GM12891 (cell line): ENCODE measurements at regions not wholly inside any gene's neighbourhood (a gene's known extent, or its start where the extent isn't known, plus 50 kb on each side); places are given as distances from the start of the nearest gene placed in this dataset.

Experiments used
- DNase-seq: peaks from one replicate; pipeline ENCODE4 v3.0.0; 2011; ENCODE audit warnings: low spot score; ENCODE audit not compliant: insufficient read length
- FAIRE-seq: peaks from 2 replicates; lab custom pipeline; 2011; peaks lifted over from hg19 to GRCh38; lab: Jason Lieb, UNC
- PAX5 ChIP-seq: IDR thresholded peaks from 2 replicates; pipeline ENCODE4 v1.6.1; 2011; ENCODE audit warnings: low read length, moderate library complexity, mild to moderate bottlenecking; ENCODE audit not compliant: insufficient read depth, severe bottlenecking
- POLR2A ChIP-seq: IDR thresholded peaks from 2 replicates; pipeline ENCODE4 v1.6.1; 2011; ENCODE audit warnings: low read depth, low read length, control low read depth
- POLR2AphosphoS5 ChIP-seq: IDR thresholded peaks from 2 replicates; pipeline ENCODE4 v1.6.1; 2011; ENCODE audit warnings: low read depth, low read length, control low read depth
- POU2F2 ChIP-seq: IDR thresholded peaks from 2 replicates; pipeline ENCODE4 v1.6.1; 2011; ENCODE audit warnings: low read depth, mild to moderate bottlenecking, control low read depth, low read length, moderate library complexity
- SPI1 ChIP-seq: IDR thresholded peaks from 2 replicates; pipeline ENCODE4 v1.6.1; 2011; ENCODE audit warnings: low read depth, low read length, control low read depth
- TAF1 ChIP-seq: IDR thresholded peaks from 2 replicates; pipeline ENCODE4 v1.6.1; 2011; ENCODE audit warnings: low read depth, low read length, control low read depth

GRCh38 chr10:22875581-22875980 is 52.3 kb upstream of the ARMC3 start:
- FAIRE-seq: no peak
- TF ChIP-seq POLR2AphosphoS5: no peak
- TF ChIP-seq POLR2A: no peak
- TF ChIP-seq PAX5: no peak
- no peak for TF ChIP-seq SPI1
- TF ChIP-seq TAF1: no peak
- no peak for TF ChIP-seq POU2F2
- DNase-seq: no peak

GRCh38 chr10:22874189-22874854 is 53.5 kb upstream of the ARMC3 start:
- FAIRE-seq: no peak
- TF ChIP-seq SPI1 (no peak), POLR2AphosphoS5 (no peak), TAF1 (no peak), PAX5 (no peak), POU2F2 (no peak)
- no peak for DNase-seq

DNA sequence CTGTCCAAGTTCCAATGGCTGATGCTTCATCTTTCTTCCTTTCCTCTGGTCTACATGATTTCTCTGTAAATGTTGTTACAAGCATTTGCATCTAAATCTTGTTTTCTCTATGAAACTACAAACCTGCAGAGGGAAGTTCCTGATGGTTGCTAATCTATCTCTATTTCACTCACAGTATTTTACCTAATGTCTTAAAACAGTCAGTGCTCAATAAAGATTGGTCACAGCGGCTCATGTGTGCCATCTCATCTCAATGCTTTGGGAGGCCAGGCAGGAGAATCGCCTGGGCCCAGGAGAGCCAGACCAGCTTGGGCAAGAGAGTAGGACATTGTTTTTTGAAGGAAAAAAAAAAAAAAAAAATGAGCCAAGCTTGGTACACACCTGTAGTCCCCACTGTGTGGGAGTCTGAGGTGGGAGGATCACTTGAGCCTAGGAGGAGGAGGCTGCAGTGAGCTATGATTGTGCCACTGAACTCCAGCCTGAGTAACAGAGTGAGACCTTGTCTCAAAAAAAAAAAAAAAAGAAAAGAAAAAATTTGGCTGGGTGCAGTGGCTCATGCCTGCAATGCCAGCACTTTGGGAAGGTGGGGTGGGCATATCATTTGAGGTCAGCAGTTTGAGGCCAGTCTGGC is 71.3 kb upstream of the ARMC3 start:
- FAIRE-seq (no peak), DNase-seq (no peak)
- no peak for TF ChIP-seq POLR2A
- TF ChIP-seq PAX5: no peak
- TF ChIP-seq SPI1: no peak
- no peak for TF ChIP-seq POLR2AphosphoS5
- no peak for TF ChIP-seq POU2F2
- no peak for TF ChIP-seq TAF1

GRCh38 chr10:22854935-22855421 is 72.9 kb upstream of the ARMC3 start:
- FAIRE-seq (no peak), DNase-seq (no peak)
- TF ChIP-seq TAF1 (no peak), POLR2A (no peak), PAX5 (no peak), SPI1 (no peak)

DNA sequence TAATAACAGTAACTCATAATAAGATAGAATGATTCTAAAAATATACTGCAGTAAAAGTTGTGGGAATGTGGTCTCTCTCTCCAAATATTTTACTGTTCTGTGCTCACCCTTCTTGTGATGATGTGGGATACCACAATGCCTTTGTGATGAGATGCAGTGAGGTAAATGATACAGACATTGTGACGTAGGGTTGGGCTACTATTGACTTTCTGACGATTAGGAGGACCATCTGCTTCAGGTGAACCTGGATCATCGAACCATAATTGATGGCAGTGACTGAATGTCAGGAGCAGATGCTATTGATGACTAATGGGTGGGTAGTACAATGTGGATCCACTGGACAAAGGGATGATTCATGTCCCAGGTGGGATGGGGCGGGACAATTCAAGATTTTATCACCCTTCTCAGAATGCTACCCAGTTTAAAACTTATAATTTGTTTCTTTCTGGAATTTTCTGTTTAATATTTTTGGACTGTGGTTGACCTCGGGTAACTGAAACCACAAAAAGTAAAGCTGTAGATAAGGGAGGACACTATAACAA is 73.9 kb upstream of the ARMC3 start:
- DNase-seq: no peak
- no peak for FAIRE-seq
- TF ChIP-seq PAX5: no peak
- TF ChIP-seq POLR2A: no peak
- TF ChIP-seq POU2F2: no peak
- TF ChIP-seq POLR2AphosphoS5: no peak
- no peak for TF ChIP-seq TAF1
- no peak for TF ChIP-seq SPI1

DNA sequence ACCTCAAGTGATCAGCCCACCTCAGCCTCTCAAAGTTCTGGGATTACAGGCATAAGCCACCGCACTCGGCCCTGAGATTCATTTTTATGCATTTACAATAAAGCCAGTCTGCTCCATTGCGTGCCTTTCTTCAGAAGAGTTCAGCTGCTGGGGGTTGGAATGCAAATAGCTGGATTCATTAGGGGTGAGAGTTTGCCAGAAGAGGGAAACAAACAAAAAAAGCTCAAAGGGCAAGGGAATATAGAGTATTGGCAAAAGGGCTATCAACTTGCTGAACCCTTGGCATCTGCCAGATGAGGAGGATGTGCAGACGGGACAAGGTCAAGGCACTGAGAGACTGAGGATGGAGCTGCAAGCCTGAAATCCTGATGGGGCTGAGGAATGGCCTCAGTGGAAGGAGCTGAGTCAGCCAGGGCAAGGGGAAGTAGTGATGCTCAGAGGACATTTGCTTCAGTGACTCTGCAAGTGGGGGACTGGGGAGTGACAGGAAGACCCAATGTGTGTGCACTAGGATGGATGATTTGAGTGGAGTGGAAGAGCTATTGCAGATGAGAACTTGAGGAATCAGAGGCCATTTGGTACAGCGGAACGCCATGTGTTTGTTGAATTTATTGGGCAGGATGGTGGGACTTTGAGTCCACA is 75.0 kb upstream of the ARMC3 start:
- TF ChIP-seq POLR2A: no peak
- no peak for TF ChIP-seq PAX5
- no peak for TF ChIP-seq SPI1
- TF ChIP-seq POLR2AphosphoS5: no peak
- no peak for TF ChIP-seq POU2F2
- TF ChIP-seq TAF1: no peak
- FAIRE-seq: no peak
- DNase-seq: no peak

DNA sequence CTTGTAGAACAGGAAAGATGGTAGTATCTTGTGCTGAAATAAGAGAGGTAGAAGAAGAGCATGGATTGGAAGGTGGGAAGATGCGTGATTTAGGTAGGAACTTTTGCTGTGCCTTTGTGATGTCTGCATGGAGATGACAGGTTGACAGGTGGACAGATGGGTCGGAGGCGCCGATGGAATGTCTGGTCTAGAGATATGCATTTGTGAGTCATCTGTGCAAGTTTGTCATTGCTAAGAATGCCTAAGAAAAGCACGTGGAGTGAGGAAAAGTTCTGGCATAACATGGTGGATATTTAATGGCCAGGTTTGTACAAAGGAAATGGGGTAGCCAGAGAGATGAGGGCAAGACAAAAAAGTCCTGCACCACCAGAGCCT is 76.0 kb upstream of the ARMC3 start:
- FAIRE-seq (no peak), DNase-seq (no peak)
- no peak for TF ChIP-seq POLR2A
- no peak for TF ChIP-seq PAX5
- TF ChIP-seq TAF1: no peak
- TF ChIP-seq POLR2AphosphoS5: no peak
- TF ChIP-seq SPI1: no peak
- TF ChIP-seq POU2F2: no peak

GRCh38 chr10:22850541-22850940 is 77.3 kb upstream of the ARMC3 start:
- FAIRE-seq (peak; percentile 13), DNase-seq (no peak)
- TF ChIP-seq POLR2AphosphoS5 (no peak), POU2F2 (no peak), POLR2A (no peak), PAX5 (no peak), SPI1 (no peak), TAF1 (no peak)

DNA sequence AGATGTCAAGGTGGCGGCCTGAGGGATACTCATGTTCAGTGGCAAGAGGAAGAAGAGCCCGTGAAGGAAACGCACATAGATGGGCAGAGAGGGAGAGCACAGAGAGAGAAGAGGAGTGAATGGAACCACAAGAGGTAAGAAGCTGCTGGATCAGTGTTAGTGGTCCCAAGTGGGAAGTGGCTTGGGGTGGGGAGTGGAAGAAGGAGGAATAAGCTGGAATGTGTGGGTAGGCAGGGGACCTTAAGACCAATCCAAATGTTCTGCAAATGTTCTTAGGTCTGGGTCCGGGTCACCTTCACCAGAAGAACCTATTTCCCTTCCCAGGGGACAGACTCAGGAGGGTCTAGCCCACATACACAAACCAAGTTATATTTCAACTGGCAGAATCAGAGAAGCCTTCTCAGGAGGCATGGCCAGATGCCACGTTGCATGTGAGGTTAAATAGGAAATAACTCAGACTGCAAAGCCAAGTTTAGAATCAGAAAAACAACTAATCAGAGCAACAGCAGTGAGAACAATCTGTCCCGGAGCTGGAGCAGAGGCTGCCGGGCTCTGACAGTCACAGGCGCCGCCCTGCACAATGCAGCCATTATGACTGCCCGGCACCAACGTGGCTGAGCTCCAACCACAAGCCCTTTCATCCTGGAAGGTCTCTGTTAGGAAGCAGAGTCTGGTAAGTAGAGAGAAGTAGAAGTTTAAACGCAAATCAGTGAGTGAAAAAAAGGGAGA is 78.6 kb upstream of the ARMC3 start:
- no peak for DNase-seq
- FAIRE-seq: peak; percentile 20

More for the DNA sequence above, 78.6 kb upstream of the ARMC3 start:
- TF ChIP-seq TAF1 (no peak), PAX5 (no peak), SPI1 (no peak), POLR2AphosphoS5 (no peak), POU2F2 (no peak), POLR2A (no peak)
